T-helper 2 cell treated with Interferon-gamma antibody and Interleukin-4, amounts not matched to agents 5 μg/mL and 100 μg/mL, for 36 hours (primary cell): ENCODE measurements at regions not wholly inside any gene's neighbourhood (a gene's known extent, or its start where the extent isn't known, plus 50 kb on each side); places are given as distances from the start of the nearest gene placed in this dataset.

ENCODE experiments used
- DNase-seq: peaks from one replicate; pipeline ENCODE4 v3.0.0; 2021; ENCODE audit warnings: low spot score
- H3K27ac Mint-ChIP-seq: one replicate; pipeline ENCODE4 v1.8.0; 2021; ENCODE audit warnings: mild to moderate bottlenecking, mixed read lengths
- H3K27me3 Mint-ChIP-seq: one replicate; pipeline ENCODE4 v1.8.0; 2021; ENCODE audit warnings: low read depth, mixed read lengths
- H3K36me3 Mint-ChIP-seq: one replicate; pipeline ENCODE4 v1.8.0; 2021; ENCODE audit warnings: low read depth, mixed read lengths
- H3K4me1 Mint-ChIP-seq: one replicate; pipeline ENCODE4 v1.8.0; 2021; ENCODE audit warnings: low read depth, mixed read lengths
- H3K4me3 Mint-ChIP-seq: one replicate; pipeline ENCODE4 v1.8.0; 2022; ENCODE audit warnings: mild to moderate bottlenecking, moderate library complexity, mixed read lengths
- H3K9me3 Mint-ChIP-seq: one replicate; pipeline ENCODE4 v1.8.0; 2021; ENCODE audit warnings: mixed read lengths

DNA sequence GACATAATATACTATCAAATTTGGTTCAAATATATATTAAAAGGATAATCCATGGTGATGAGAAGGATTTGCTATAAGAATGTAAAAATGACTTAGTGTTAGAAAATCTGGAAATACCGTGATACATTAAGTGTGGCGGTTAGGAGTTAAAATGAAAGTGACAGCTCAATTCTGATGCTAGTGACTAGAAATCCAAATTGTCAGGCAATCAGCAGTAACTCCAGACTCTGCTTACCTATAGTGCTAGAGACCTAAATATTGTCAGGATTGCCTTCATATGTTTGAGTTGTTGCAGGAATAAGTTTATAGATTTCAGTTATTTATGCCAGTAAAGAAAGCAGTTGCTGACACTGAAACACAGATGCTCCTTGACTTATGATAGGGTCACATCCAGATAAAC, 737.4 kb downstream of the MRPL39 start:
- H3K27ac Mint-ChIP-seq: no peak overlapping the region
- H3K4me3 Mint-ChIP-seq: no peak overlapping the region
- H3K9me3 Mint-ChIP-seq: peaks cover 4% of the 10 kb centered on the region
- no peaks in the 10 kb centered on the region for H3K4me1 Mint-ChIP-seq
- DNase-seq: no peak
- H3K27me3 Mint-ChIP-seq: no peaks in the 10 kb centered on the region
- no peaks in the 10 kb centered on the region for H3K36me3 Mint-ChIP-seq

GRCh38 chr21:24868117-24868516, 739.2 kb downstream of the MRPL39 start:
- Mint-ChIP-seq H3K27me3 (no peaks in the 10 kb centered on the region), H3K36me3 (no peaks in the 10 kb centered on the region), H3K4me1 (no peaks in the 10 kb centered on the region), H3K4me3 (no peak overlapping the region), H3K27ac (no peak overlapping the region), H3K9me3 (peaks cover 1% of the 10 kb centered on the region)
- no peak for DNase-seq

DNA sequence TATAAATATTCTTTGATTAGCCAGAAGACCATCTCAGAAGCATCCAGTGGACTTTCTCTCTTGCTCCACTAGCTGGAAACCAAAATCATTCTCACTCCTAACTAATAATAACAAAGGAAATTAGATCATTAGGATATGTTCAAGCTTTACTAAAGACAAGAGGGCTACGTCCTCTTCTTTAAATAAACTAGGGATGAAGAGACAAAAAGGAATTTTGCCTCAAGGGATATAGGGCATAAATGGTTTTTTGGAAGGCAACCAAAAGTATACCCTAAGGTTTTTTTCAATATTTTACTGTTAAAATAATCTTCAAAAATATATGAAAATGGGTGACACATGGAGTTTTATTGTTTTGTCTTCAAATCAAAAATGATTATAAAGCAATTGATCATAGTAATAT, 745.8 kb downstream of the MRPL39 start:
- Mint-ChIP-seq H3K27me3 (no peaks in the 10 kb centered on the region), H3K9me3 (no peaks in the 10 kb centered on the region), H3K36me3 (no peaks in the 10 kb centered on the region), H3K4me3 (no peak overlapping the region), H3K27ac (no peak overlapping the region), H3K4me1 (no peaks in the 10 kb centered on the region)
- no peak for DNase-seq

DNA sequence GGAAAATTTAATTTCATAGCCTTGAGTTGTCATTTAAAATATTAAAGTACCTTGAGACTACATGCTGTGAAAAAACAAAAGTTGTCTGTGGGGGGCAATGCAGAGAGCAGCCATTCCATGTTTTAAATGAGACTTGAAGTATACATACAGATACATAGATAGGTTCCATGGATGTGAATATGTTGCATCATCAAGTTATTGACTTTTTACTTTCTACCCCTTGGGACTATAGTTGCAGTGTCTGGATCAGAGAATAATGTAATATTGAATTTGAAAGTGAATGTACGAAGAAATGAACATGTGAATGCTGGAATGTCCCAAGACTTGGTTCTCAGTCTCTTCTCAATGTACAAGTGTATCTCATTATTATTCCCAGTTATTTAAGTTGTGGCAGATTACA, 751.0 kb downstream of the MRPL39 start:
- no peaks in the 10 kb centered on the region for H3K4me1 Mint-ChIP-seq
- no peak overlapping the region for H3K4me3 Mint-ChIP-seq
- H3K36me3 Mint-ChIP-seq: no peaks in the 10 kb centered on the region
- no peak overlapping the region for H3K27ac Mint-ChIP-seq
- no peak for DNase-seq
- H3K27me3 Mint-ChIP-seq: no peaks in the 10 kb centered on the region
- peaks cover under 1% of the 10 kb centered on the region for H3K9me3 Mint-ChIP-seq

DNA sequence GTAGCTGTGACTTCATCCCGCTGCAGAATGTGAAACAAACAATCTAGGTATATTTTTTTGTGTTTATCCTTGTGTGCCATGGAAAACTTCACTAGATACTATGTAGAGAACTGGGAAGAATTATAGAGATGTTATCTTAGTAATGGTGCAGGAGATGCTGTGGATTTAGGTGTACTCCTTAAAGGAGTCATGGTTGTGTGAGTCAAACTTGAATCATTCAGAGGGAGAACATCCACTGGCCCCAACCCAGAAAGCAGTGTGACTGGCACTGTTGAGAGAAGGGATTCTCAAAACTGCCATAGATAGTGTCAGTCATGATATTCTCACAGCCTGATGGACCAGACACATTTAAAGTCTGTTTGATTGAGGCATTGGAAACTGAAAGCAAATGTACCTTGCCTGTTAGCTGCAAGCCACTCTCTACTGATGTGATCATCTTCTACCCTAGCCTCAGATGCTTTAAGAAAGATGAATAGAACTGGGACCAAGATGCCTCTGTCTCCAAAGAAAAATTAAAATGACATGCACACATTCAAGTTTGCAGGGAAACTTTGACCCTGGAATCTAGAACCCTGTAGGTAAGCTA, 754.6 kb downstream of the MRPL39 start:
- Mint-ChIP-seq H3K36me3 (no peaks in the 10 kb centered on the region), H3K27ac (no peak overlapping the region), H3K4me1 (no peaks in the 10 kb centered on the region), H3K9me3 (peaks cover 8% of the 10 kb centered on the region), H3K27me3 (no peaks in the 10 kb centered on the region), H3K4me3 (no peak overlapping the region)
- no peak for DNase-seq

DNA sequence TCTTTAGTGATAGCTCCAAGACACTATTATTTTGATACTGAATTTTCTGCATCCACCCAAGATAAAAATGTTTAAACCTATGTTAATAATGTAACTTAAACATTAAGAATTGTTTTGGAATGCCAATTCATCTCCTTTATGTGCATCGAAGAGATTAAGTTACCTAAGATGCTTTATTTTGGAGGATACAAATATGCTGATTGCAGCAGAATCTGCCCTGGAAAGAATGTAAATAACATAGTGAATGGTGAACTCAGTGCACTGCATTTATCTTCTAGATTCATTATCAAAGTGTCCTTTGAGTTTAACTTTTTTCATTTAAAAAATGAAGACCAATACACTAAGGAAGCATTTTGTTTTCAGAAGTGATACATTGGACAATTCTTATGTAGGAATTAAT, 757.2 kb downstream of the MRPL39 start:
- Mint-ChIP-seq H3K9me3 (peaks cover 8% of the 10 kb centered on the region), H3K36me3 (no peaks in the 10 kb centered on the region), H3K4me1 (no peaks in the 10 kb centered on the region)

GRCh38 chr21:24844671-24845070, 762.6 kb downstream of the MRPL39 start:
- H3K27ac Mint-ChIP-seq: no peak overlapping the region
- H3K36me3 Mint-ChIP-seq: no peaks in the 10 kb centered on the region
- H3K27me3 Mint-ChIP-seq: no peaks in the 10 kb centered on the region

More for the DNA sequence above, 757.2 kb downstream of the MRPL39 start:
- no peak overlapping the region for H3K27ac Mint-ChIP-seq
- H3K27me3 Mint-ChIP-seq: no peaks in the 10 kb centered on the region
- DNase-seq: no peak
- H3K4me3 Mint-ChIP-seq: no peak overlapping the region

DNA sequence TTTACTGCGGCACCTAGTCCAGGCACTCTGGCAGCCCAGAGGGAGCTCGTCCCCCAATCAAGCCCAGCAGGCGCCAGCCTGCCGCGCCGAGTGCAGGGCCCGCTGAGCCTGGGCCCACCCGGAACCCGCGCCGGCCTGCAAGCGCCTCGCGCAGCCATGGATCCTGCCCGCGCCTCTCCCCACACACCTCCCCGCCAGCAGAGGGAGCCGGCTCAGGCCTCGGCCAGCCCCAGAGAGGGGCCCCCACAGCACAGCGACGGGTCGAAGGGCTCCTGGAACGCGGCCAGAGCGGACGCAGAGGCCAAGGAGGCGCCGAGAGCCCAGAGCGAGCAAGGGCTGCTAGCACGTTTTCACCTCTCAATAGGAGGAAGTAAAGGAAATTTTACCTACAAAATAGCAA, 767.0 kb downstream of the MRPL39 start:
- no peaks in the 10 kb centered on the region for H3K36me3 Mint-ChIP-seq

More at GRCh38 chr21:24844671-24845070, 762.6 kb downstream of the MRPL39 start:
- no peak for DNase-seq
- H3K4me1 Mint-ChIP-seq: no peaks in the 10 kb centered on the region
- H3K9me3 Mint-ChIP-seq: peaks cover 4% of the 10 kb centered on the region
- H3K4me3 Mint-ChIP-seq: no peak overlapping the region

DNA sequence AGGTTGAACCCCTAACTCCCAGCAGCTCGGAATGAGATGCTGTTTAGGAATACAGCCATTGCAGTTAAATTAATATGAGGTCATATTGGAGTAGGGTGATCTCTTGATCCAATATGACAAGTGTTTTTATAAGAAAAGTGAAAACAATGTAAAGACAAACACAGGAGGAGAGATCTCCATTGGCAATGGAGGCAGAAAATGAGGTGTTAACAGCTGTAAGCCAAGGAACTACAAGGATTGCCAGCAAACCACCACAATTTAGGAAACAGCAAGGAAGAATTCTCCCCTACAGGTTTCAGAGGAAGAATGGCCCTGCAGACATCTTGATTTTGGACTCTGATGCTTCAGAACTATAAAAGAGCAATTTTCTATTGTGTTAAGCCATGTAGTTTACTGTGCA, 774.3 kb downstream of the MRPL39 start:
- no peak overlapping the region for H3K4me3 Mint-ChIP-seq
- no peaks in the 10 kb centered on the region for H3K4me1 Mint-ChIP-seq
- H3K36me3 Mint-ChIP-seq: no peaks in the 10 kb centered on the region
- no peaks in the 10 kb centered on the region for H3K9me3 Mint-ChIP-seq
- H3K27ac Mint-ChIP-seq: no peak overlapping the region
- no peak for DNase-seq
- H3K27me3 Mint-ChIP-seq: no peaks in the 10 kb centered on the region

More for the DNA sequence above, 767.0 kb downstream of the MRPL39 start:
- H3K27me3 Mint-ChIP-seq: no peaks in the 10 kb centered on the region
- no peak overlapping the region for H3K27ac Mint-ChIP-seq
- H3K4me3 Mint-ChIP-seq: no peak overlapping the region
- no peak for DNase-seq
- no peaks in the 10 kb centered on the region for H3K4me1 Mint-ChIP-seq
- peaks cover 13% of the 10 kb centered on the region for H3K9me3 Mint-ChIP-seq

GRCh38 chr21:24829397-24829796, 777.9 kb downstream of the MRPL39 start:
- no peak for DNase-seq
- Mint-ChIP-seq H3K9me3 (no peaks in the 10 kb centered on the region), H3K27ac (no peak overlapping the region), H3K36me3 (no peaks in the 10 kb centered on the region), H3K4me3 (no peak overlapping the region), H3K4me1 (no peaks in the 10 kb centered on the region), H3K27me3 (no peaks in the 10 kb centered on the region)

DNA sequence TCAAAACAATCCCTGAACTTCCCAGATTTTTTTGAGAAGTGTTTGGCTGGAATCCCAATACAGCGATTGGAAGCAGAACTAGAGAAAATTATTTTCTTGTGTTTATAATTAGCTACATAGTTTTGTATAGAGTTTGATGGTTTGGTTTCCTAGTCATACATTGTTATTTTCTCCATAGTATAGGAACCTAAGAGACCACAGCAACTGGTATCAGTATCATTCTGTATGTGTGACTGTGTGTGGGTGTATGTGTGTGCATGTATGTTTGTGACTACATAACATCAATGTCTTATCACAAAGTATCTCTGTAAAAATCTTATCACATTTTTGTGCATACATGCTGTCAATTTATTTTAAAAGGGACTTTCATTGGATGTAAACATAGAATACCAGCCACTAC, 780.5 kb downstream of the MRPL39 start:
- Mint-ChIP-seq H3K36me3 (no peaks in the 10 kb centered on the region), H3K4me3 (no peak overlapping the region), H3K4me1 (no peaks in the 10 kb centered on the region), H3K27me3 (no peaks in the 10 kb centered on the region), H3K9me3 (peaks cover 5% of the 10 kb centered on the region), H3K27ac (no peak overlapping the region)
- DNase-seq: no peak

DNA sequence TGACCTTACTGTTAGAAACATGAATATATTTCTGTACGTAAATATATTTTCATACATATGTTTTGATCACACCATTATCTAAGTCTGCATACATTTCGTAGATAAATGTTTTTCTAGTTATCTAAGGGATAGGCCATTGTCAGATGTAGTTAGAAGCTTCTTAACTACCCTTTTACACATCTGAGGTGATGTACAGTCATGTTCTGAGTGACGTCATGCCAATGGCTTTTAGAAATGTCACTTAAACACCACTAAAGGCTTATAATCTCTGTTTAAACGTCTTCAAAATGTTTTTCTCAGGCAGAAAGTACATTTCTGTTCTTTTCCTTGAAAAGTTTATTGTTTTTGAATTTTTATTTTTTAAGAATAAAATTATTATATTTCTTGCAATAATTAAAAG, 781.9 kb downstream of the MRPL39 start:
- no peak for DNase-seq
- Mint-ChIP-seq H3K4me1 (no peaks in the 10 kb centered on the region), H3K36me3 (no peaks in the 10 kb centered on the region), H3K9me3 (peaks cover 5% of the 10 kb centered on the region), H3K27ac (no peak overlapping the region), H3K4me3 (no peak overlapping the region), H3K27me3 (no peaks in the 10 kb centered on the region)

- peaks cover 5% of the 10 kb centered on the region for H3K9me3 Mint-ChIP-seq
- no peaks in the 10 kb centered on the region for H3K27me3 Mint-ChIP-seq
- H3K4me3 Mint-ChIP-seq: no peak overlapping the region
- no peaks in the 10 kb centered on the region for H3K36me3 Mint-ChIP-seq
- no peak for DNase-seq
- no peak overlapping the region for H3K27ac Mint-ChIP-seq
- H3K4me1 Mint-ChIP-seq: no peaks in the 10 kb centered on the region
These were observed 783.1 kb downstream of the MRPL39 start for GRCh38 chr21:24824209-24824608.

DNA sequence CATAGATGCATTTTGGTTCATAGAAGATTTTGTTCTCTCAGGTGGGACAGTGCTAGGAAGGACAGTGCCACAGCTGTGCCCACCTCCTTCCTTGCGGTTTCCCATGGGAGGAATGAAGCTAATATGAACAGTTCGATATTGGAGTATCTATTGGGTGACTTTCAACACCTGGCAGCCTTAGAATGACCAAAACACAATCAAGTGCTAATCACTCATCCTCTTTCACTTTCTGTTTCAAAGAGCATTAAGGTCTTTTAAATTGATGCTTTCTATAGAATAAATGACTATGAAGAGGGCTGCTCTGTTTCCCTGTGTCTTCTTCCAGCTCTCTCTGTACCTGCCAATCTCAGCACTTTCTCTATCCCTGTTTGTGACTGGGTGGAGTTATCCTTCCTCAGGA, 784.0 kb downstream of the MRPL39 start:
- Mint-ChIP-seq H3K9me3 (peaks cover 5% of the 10 kb centered on the region), H3K4me3 (no peak overlapping the region), H3K27ac (no peak overlapping the region), H3K27me3 (no peaks in the 10 kb centered on the region), H3K36me3 (no peaks in the 10 kb centered on the region), H3K4me1 (no peaks in the 10 kb centered on the region)
- DNase-seq: no peak

GRCh38 chr21:24785033-24785432, 822.2 kb downstream of the MRPL39 start:
- no peaks in the 10 kb centered on the region for H3K27me3 Mint-ChIP-seq
- H3K4me3 Mint-ChIP-seq: no peak overlapping the region
- no peaks in the 10 kb centered on the region for H3K9me3 Mint-ChIP-seq
- no peaks in the 10 kb centered on the region for H3K36me3 Mint-ChIP-seq
- DNase-seq: no peak
- H3K4me1 Mint-ChIP-seq: no peaks in the 10 kb centered on the region
- no peak overlapping the region for H3K27ac Mint-ChIP-seq
